IPS DF 6.9 (cell line): ENCODE measurements at regions not wholly inside any gene's neighbourhood (a gene's known extent, or its start where the extent isn't known, plus 50 kb on each side); places are given as distances from the start of the nearest gene placed in this dataset.
"Not testable (repeated sequence)": the region's sequence is repeated elsewhere in the genome, so short reads cannot be mapped to it uniquely, and the experiment has no call there.

Experiments
- DNase-seq: peaks from one replicate; pipeline ENCODE4 v3.0.0-alpha.2; 2013; ENCODE audit warnings: low read depth, low spot score
- H3K27ac ChIP-seq: one replicate; pipeline ENCODE4 v1.5.1; 2013; ENCODE audit warnings: low read length, control low read depth
- H3K27me3 ChIP-seq: 2 replicates; pipeline ENCODE4 v1.6.1; 2013; ENCODE audit warnings: mild to moderate bottlenecking, low read length; ENCODE audit not compliant: control insufficient read depth, insufficient read depth
- H3K36me3 ChIP-seq: 2 replicates; pipeline ENCODE4 v1.6.1; 2013; ENCODE audit warnings: low read length; ENCODE audit not compliant: control insufficient read depth, insufficient read depth
- H3K4me1 ChIP-seq: 2 replicates; pipeline ENCODE4 v1.6.1; 2013; ENCODE audit warnings: low read length; ENCODE audit not compliant: control insufficient read depth, insufficient read depth
- H3K4me3 ChIP-seq: 2 replicates; pipeline ENCODE4 v1.5.1; 2013; ENCODE audit warnings: mild to moderate bottlenecking, low read length
- H3K9me3 ChIP-seq: 2 replicates; pipeline ENCODE4 v1.6.1; 2013; ENCODE audit warnings: low read length, inconsistent platforms; ENCODE audit not compliant: control insufficient read depth, insufficient read depth
- WGBS: extraction: QIAGEN DNeasy Blood & Tissue Kit; methylation state at CpG from one replicate; pipeline ENCODE4 v1.1.7; 2013; ENCODE audit warnings: mixed read lengths, missing lambda C conversion rate; ENCODE audit not compliant: insufficient read length, insufficient coverage; 5-methylcytosine and 5-hydroxymethylcytosine counted together

GRCh38 chr1:79493702-79494101, 487.2 kb upstream of the ADGRL4 start:
- H3K4me1 ChIP-seq, DNase-seq, H3K27ac ChIP-seq, H3K9me3 ChIP-seq, H3K36me3 ChIP-seq, H3K27me3 ChIP-seq, H3K4me3 ChIP-seq: not testable (repeated sequence)
- no CpG with 5 or more reads among the region's 4 CpGs for WGBS

- not testable (repeated sequence) for H3K27ac ChIP-seq, H3K36me3 ChIP-seq, DNase-seq, H3K4me3 ChIP-seq, H3K9me3 ChIP-seq, H3K27me3 ChIP-seq, H3K4me1 ChIP-seq
- no CpG with 5 or more reads among the region's 4 CpGs for WGBS
Observed at GRCh38 chr1:79488572-79489121, 482.1 kb upstream of the ADGRL4 start.

GRCh38 chr1:79478728-79479373, 472.3 kb upstream of the ADGRL4 start:
- WGBS, result no CpG with 5 or more reads among the region's 9 CpGs
- H3K27me3 ChIP-seq, result no peaks in the 10 kb centered on the region
- no peak overlapping the region for H3K4me3 ChIP-seq
- no peaks in the 10 kb centered on the region for H3K4me1 ChIP-seq
- H3K9me3 ChIP-seq, result no peaks in the 10 kb centered on the region
- no peak overlapping the region for H3K27ac ChIP-seq
- no peaks in the 10 kb centered on the region for H3K36me3 ChIP-seq
- no peak for DNase-seq

- Histone ChIP-seq H3K4me1 (no peaks in the 10 kb centered on the region), H3K27ac (no peak overlapping the region), H3K27me3 (no peaks in the 10 kb centered on the region), H3K9me3 (no peaks in the 10 kb centered on the region), H3K4me3 (no peak overlapping the region), H3K36me3 (no peaks in the 10 kb centered on the region)
- no CpG with 5 or more reads among the region's 19 CpGs for WGBS
- no peak for DNase-seq
Observed at GRCh38 chr1:79478160-79478559, 471.6 kb upstream of the ADGRL4 start.

GRCh38 chr1:79472067-79472656, 465.6 kb upstream of the ADGRL4 start:
- Histone ChIP-seq H3K4me1 (no peaks in the 10 kb centered on the region), H3K36me3 (no peaks in the 10 kb centered on the region), H3K27me3 (no peaks in the 10 kb centered on the region), H3K9me3 (no peaks in the 10 kb centered on the region), H3K4me3 (no peak overlapping the region), H3K27ac (no peak overlapping the region)
- DNase-seq, result no peak
- 100% methylated on average over 1 of the region's 4 CpGs for WGBS

- Histone ChIP-seq H3K36me3 (no peaks in the 10 kb centered on the region), H3K9me3 (no peaks in the 10 kb centered on the region), H3K4me1 (no peaks in the 10 kb centered on the region), H3K27ac (no peak overlapping the region), H3K27me3 (no peaks in the 10 kb centered on the region), H3K4me3 (no peak overlapping the region)
- DNase-seq, result no peak
Observed at GRCh38 chr1:79469139-79469538, 462.6 kb upstream of the ADGRL4 start.

- no peaks in the 10 kb centered on the region for H3K9me3 ChIP-seq
- H3K4me3 ChIP-seq, result no peak overlapping the region
- no CpG with 5 or more reads among the region's 3 CpGs for WGBS
- H3K27me3 ChIP-seq, result no peaks in the 10 kb centered on the region; the same call in 1 of the 2 replicates
- no peak for DNase-seq
- no peaks in the 10 kb centered on the region for H3K4me1 ChIP-seq
- H3K27ac ChIP-seq, result no peak overlapping the region
- no peaks in the 10 kb centered on the region for H3K36me3 ChIP-seq
Observed at GRCh38 chr1:79460773-79461436, 454.4 kb upstream of the ADGRL4 start.

- Histone ChIP-seq H3K9me3 (no peaks in the 10 kb centered on the region), H3K4me1 (no peaks in the 10 kb centered on the region), H3K36me3 (no peaks in the 10 kb centered on the region), H3K27ac (no peak overlapping the region), H3K4me3 (no peak overlapping the region), H3K27me3 (no peaks in the 10 kb centered on the region; the same call in 1 of the 2 replicates)
- WGBS, result no CpG with 5 or more reads among the region's 5 CpGs
- no peak for DNase-seq
Observed at GRCh38 chr1:79457562-79458224, 451.2 kb upstream of the ADGRL4 start.

GRCh38 chr1:79448426-79448825, 441.9 kb upstream of the ADGRL4 start:
- H3K27me3 ChIP-seq, result no peaks in the 10 kb centered on the region
- no peaks in the 10 kb centered on the region for H3K36me3 ChIP-seq
- H3K27ac ChIP-seq, result no peak overlapping the region
- H3K9me3 ChIP-seq, result no peaks in the 10 kb centered on the region
- H3K4me3 ChIP-seq, result no peak overlapping the region
- DNase-seq, result no peak
- H3K4me1 ChIP-seq, result no peaks in the 10 kb centered on the region
- no CpG with 5 or more reads among the region's 2 CpGs for WGBS

- WGBS, result no CpG with 5 or more reads among the region's 2 CpGs
- Histone ChIP-seq H3K4me3 (no peak overlapping the region), H3K4me1 (no peaks in the 10 kb centered on the region), H3K27me3 (no peaks in the 10 kb centered on the region), H3K27ac (no peak overlapping the region), H3K9me3 (no peaks in the 10 kb centered on the region), H3K36me3 (no peaks in the 10 kb centered on the region)
- no peak for DNase-seq
Observed at GRCh38 chr1:79441238-79441637, 434.7 kb upstream of the ADGRL4 start.
